Pancreas (tissue), 10 donors: ENCODE measurements at regions not wholly inside any gene's neighbourhood (a gene's known extent, or its start where the extent isn't known, plus 50 kb on each side); places are given as distances from the start of the nearest gene placed in this dataset.

Experiments used
- ATAC-seq, 4 donors: fragments of 200-7000 bp; cut with Tn5 transposase; one replicate each; pipeline versions ENCODE4 v1.8.0 to v1.9.1; 2020; ENCODE audit warnings: mild to moderate bottlenecking in 4 of 4, moderate library complexity in 4 of 4
- DNase-seq, 6 donors: peaks; one replicate each; pipeline ENCODE4 v3.0.0-alpha.2; 2020
- FAIRE-seq: peaks from 2 replicates; lab custom pipeline; 2012; peaks lifted over from hg19 to GRCh38; lab: Jason Lieb, UNC
- H3K27ac ChIP-seq, 4 donors: fragments of 200-600 bp; sonication (generic); 1 replicate in 3 of 4; 2 replicates in 1 of 4; pipeline versions ENCODE4 v1.5.0 to v1.8.0; 2020
- H3K27me3 ChIP-seq, 4 donors: fragments of 200-600 bp; one replicate each; pipeline ENCODE4 v1.8.0; 2021
- H3K36me3 ChIP-seq, 3 donors: fragments of 200-600 bp; sonication (generic) in 1 of 3; one replicate each; pipeline versions ENCODE4 v1.5.0 to v1.8.0; 2020 to 2021
- H3K4me1 ChIP-seq, 3 donors: fragments of 200-600 bp; one replicate each; pipeline ENCODE4 v1.8.0; 2021
- H3K4me3 ChIP-seq, 4 donors: fragments of 200-600 bp; sonication (generic) in 2 of 4; one replicate each; pipeline versions ENCODE4 v1.5.0 to v1.8.0; 2020 to 2021
- H3K9me3 ChIP-seq, 4 donors: fragments of 200-600 bp; one replicate each; pipeline ENCODE4 v1.8.0; 2021
- WGBS, 2 donors: extraction: QIAGEN DNeasy Blood & Tissue Kit; methylation state at CpG; one replicate each; pipeline ENCODE4 v1.1.7; 2013; 5-methylcytosine and 5-hydroxymethylcytosine counted together
- intact Hi-C, 3 donors: fragments of 100-400 bp; cut with DNase I; formaldehyde crosslinking; loops; one replicate each; pipeline versions ENCODE4 v1.11.1 to v1.14.2; 2022
- TF ChIP-seq, protein P1 (sequence below), 4 donors: fragments of 200-600 bp; sonication (generic) in 3 of 4; IDR thresholded peaks; one replicate each; pipeline versions ENCODE4 v1.5.0 to v1.8.0; 2021; ENCODE audit warnings: antibody characterized with exemption in 4 of 4
- donor health status: healthy with polysubstance abuse.
- donor health status: DM: no; HTN: no; CAD: no; lungs with moderate emphysema.
- donor health status: DM: no; HTN: no; CAD: no.
- donor health status: control.
- donor health status: control.
- donor health status: Bipolar disorder and iron deficiency.
- donor health status: DM: yes; HTN: yes; CAD: no.
- donor health status: DM: no; HTN: no; CAD: no.
- donor health status: DM: no; HTN: no; CAD: no.
- donor health status: DM: yes; HTN: yes; CAD: no.

GRCh38 chr20:46816886-46817638, 77.6 kb upstream of the EYA2 start:
- Histone ChIP-seq H3K36me3 (no peaks in the 10 kb centered on the region), H3K27ac (no peak overlapping the region), H3K4me3 (no peak overlapping the region), H3K4me1 (peaks cover 0 to under 1% (median under 1%) of the 10 kb centered on the region in 3 donors), H3K27me3 (peaks cover 0 to 4% (median 2%) of the 10 kb centered on the region in 4 donors), H3K9me3 (no peaks in the 10 kb centered on the region)
- intact Hi-C loops, result no loop called here
- FAIRE-seq (no peak), DNase-seq (no peak), ATAC-seq (no peak)
- TF ChIP-seq, protein P1, sequence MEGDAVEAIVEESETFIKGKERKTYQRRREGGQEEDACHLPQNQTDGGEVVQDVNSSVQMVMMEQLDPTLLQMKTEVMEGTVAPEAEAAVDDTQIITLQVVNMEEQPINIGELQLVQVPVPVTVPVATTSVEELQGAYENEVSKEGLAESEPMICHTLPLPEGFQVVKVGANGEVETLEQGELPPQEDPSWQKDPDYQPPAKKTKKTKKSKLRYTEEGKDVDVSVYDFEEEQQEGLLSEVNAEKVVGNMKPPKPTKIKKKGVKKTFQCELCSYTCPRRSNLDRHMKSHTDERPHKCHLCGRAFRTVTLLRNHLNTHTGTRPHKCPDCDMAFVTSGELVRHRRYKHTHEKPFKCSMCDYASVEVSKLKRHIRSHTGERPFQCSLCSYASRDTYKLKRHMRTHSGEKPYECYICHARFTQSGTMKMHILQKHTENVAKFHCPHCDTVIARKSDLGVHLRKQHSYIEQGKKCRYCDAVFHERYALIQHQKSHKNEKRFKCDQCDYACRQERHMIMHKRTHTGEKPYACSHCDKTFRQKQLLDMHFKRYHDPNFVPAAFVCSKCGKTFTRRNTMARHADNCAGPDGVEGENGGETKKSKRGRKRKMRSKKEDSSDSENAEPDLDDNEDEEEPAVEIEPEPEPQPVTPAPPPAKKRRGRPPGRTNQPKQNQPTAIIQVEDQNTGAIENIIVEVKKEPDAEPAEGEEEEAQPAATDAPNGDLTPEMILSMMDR (IDR thresholded peaks at IDR 0.05), result no peak
- WGBS, 2 donors, result 51 to 65% methylated on average over 8 of the region's 8 CpGs

DNA sequence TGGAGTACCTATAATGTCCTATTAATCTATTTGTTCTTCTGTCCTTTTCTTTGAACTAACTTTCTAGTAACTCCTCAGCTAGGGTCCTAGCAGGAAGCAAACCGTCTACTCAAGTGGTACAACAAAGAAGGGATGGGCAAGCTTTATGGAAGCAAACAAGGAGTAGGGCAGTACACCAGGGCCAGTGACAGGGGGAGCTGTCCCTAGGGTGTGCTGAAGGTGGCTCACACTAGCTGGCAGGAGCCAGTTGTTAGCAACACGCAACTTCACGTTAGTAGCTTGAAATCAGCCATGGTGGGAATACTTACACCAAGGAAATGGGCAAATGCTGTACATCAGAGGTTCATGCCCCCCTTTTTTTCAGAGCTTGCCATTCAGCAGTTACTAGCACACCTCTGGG, 74.0 kb upstream of the EYA2 start:
- ATAC-seq (no peak), FAIRE-seq (no peak), DNase-seq (no peak)
- TF ChIP-seq, protein P1 (IDR thresholded peaks at IDR 0.05), result no peak
- no peaks in the 10 kb centered on the region for H3K9me3 ChIP-seq
- no peaks in the 10 kb centered on the region for H3K36me3 ChIP-seq
- peaks cover 0 to 10% (median 3%) of the 10 kb centered on the region in 3 donors for H3K4me1 ChIP-seq
- no peak overlapping the region for H3K4me3 ChIP-seq
- intact Hi-C loops, result no loop called here
- WGBS, 2 donors, result 64 to 76% methylated on average over 3 of the region's 3 CpGs
- no peak overlapping the region for H3K27ac ChIP-seq
- peaks cover 0 to 4% (median 0%) of the 10 kb centered on the region in 4 donors for H3K27me3 ChIP-seq

DNA sequence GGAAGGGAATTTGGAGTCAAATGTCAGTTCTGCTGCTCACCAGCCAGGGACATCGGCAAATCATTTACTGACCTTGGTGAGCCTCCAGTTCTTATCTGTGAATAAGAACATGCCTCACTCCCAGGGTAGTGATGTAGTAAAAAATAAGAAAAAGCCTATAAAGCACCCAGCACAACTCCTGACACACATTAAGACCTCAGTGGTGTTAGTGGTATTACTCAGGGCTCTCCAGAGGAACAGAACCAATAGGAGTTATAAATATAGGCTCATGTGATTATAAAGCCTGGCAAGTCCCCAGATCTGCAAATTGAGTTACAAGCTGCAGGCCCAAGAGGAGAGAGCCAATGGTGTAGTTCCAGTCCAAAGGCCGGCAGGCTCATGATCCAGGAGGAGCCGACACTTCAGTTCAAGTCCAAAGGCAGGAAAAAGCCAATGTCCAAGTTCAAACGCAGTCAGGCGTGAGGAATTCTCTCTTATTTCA, 71.3 kb upstream of the EYA2 start:
- FAIRE-seq (no peak), ATAC-seq (peak; percentile 54 to 94 (median 82)), DNase-seq (peak in 2 of 6 donors; percentile 29 to 54)
- Histone ChIP-seq H3K36me3 (no peaks in the 10 kb centered on the region), H3K4me3 (no peak overlapping the region), H3K9me3 (no peaks in the 10 kb centered on the region), H3K27me3 (peaks cover 0 to 4% (median 0%) of the 10 kb centered on the region in 4 donors), H3K4me1 (peaks cover 0 to 10% (median 3%) of the 10 kb centered on the region in 3 donors), H3K27ac (peak overlapping the region in 3 of 4 donors; percentile 37 to 59 (median 49))
- intact Hi-C loops, result no loop called here
- WGBS, 2 donors, result 47% methylated on average over 5 of the region's 5 CpGs
- TF ChIP-seq, protein P1 (IDR thresholded peaks at IDR 0.05), result no peak

- Histone ChIP-seq H3K4me3 (no peak overlapping the region), H3K36me3 (no peaks in the 10 kb centered on the region), H3K27ac (peak overlapping the region in 3 of 4 donors; percentile 37 to 59 (median 49)), H3K9me3 (no peaks in the 10 kb centered on the region), H3K4me1 (peaks cover 0 to 10% (median 3%) of the 10 kb centered on the region in 3 donors), H3K27me3 (peaks cover 0 to 4% (median 0%) of the 10 kb centered on the region in 4 donors)
- TF ChIP-seq, protein P1 (IDR thresholded peaks at IDR 0.05), result no peak
- WGBS, 2 donors, result 90 to 91% methylated on average over 3 of the region's 3 CpGs
- intact Hi-C loops, result no loop called here
- DNase-seq, result no peak
- ATAC-seq, result no peak
- FAIRE-seq, result no peak
Observed at GRCh38 chr20:46823753-46824152, 70.9 kb upstream of the EYA2 start.
